IMR-90 (cell line): ENCODE measurements at regions not wholly inside any gene's neighbourhood (a gene's known extent, or its start where the extent isn't known, plus 50 kb on each side); places are given as distances from the start of the nearest gene placed in this dataset.

Source experiments
- ATAC-seq: fragments of 200-7000 bp; cut with Tn5 transposase; 2 replicates; pipeline ENCODE4 v1.9.1; 2020; ENCODE audit warnings: low read depth, mild to moderate bottlenecking, moderate library complexity
- BruUV-seq: library from RNA; stranded (reverse); fragments of 400-500 nt; replicated peaks from 2 replicates; lab custom pipeline; 2021; lab: Mats Ljungman, UMichigan
- CTCF ChIA-PET: fragments of 300-600 bp; formaldehyde crosslinking; extraction: SDS; loops from one replicate; lab custom pipeline; 2021; ENCODE audit warnings: antibody characterized with exemption; lab: Yijun Ruan, JAX
- POLR2A ChIA-PET: fragments of 300-600 bp; sonication (Branson Sonifier 250); formaldehyde crosslinking; loops from one replicate; lab custom pipeline; 2022; ENCODE audit warnings: antibody characterized with exemption; ENCODE audit not compliant: unreplicated experiment; lab: Charles Lee
- DNase-seq: peaks from one replicate; pipeline ENCODE4 v3.0.0; 2013
- H2AFZ ChIP-seq: replicated peaks from 2 replicates; pipeline ENCODE3; 2013; ENCODE audit warnings: low read length, mild to moderate bottlenecking; ENCODE audit not compliant: poor library complexity
- H2AK5ac ChIP-seq: 2 replicates; pipeline ENCODE4 v1.6.1; 2013; ENCODE audit warnings: low read depth, low read length, inconsistent platforms
- H2AK9ac ChIP-seq: replicated peaks from 2 replicates; pipeline ENCODE3; 2013; ENCODE audit warnings: mild to moderate bottlenecking, low read depth, low read length, moderate library complexity; ENCODE audit not compliant: poor library complexity
- H2BK120ac ChIP-seq: 2 replicates; pipeline ENCODE4 v1.6.1; 2013; ENCODE audit warnings: low read depth, low read length, inconsistent platforms
- H2BK15ac ChIP-seq: 3 replicates; pipeline ENCODE4 v1.6.1; 2013; ENCODE audit warnings: low read depth, low read length, inconsistent platforms
- H2BK20ac ChIP-seq: 2 replicates; pipeline ENCODE4 v1.6.1; 2013; ENCODE audit warnings: low read depth, mild to moderate bottlenecking, inconsistent platforms, low read length, moderate library complexity
- H2BK5ac ChIP-seq: 2 replicates; pipeline ENCODE4 v1.6.1; 2013; ENCODE audit warnings: mild to moderate bottlenecking, low read depth, low read length, inconsistent platforms; ENCODE audit not compliant: poor library complexity, severe bottlenecking
- H3K14ac ChIP-seq: replicated peaks from 2 replicates; pipeline ENCODE4 v1.6.1; 2013; ENCODE audit warnings: low read depth, low read length, inconsistent platforms
- H3K18ac ChIP-seq: 2 replicates; pipeline ENCODE4 v1.6.1; 2013; ENCODE audit warnings: low read depth, low read length, control low read depth
- H3K23ac ChIP-seq: 2 replicates; pipeline ENCODE4 v1.6.1; 2013; ENCODE audit warnings: low read depth, low read length, inconsistent platforms
- H3K27ac ChIP-seq: 2 replicates; pipeline ENCODE4 v1.5.1; 2013; ENCODE audit warnings: mild to moderate bottlenecking, control low read depth, low read length; ENCODE audit not compliant: insufficient read depth
- H3K27me3 ChIP-seq: 2 replicates; pipeline ENCODE4 v1.6.1; 2013; ENCODE audit warnings: low read length; ENCODE audit not compliant: control insufficient read depth, insufficient read depth
- H3K36me3 ChIP-seq: 2 replicates; pipeline ENCODE4 v1.6.1; 2013; ENCODE audit warnings: low read length, mixed read lengths; ENCODE audit not compliant: control insufficient read depth, insufficient read depth
- H3K4ac ChIP-seq: 2 replicates; pipeline ENCODE4 v1.6.1; 2013; ENCODE audit warnings: low read depth, low read length, inconsistent platforms
- H3K4me1 ChIP-seq: 2 replicates; pipeline ENCODE4 v1.6.1; 2013; ENCODE audit warnings: low read length, mixed read lengths; ENCODE audit not compliant: control insufficient read depth, insufficient read depth
- H3K4me2 ChIP-seq: 2 replicates; pipeline ENCODE4 v1.6.1; 2013; ENCODE audit warnings: low read depth, mild to moderate bottlenecking, control low read depth, low read length, moderate library complexity
- H3K4me3 ChIP-seq: 2 replicates; pipeline ENCODE4 v1.5.1; 2013; ENCODE audit warnings: low read depth, mild to moderate bottlenecking, control low read depth, low read length, moderate library complexity; ENCODE audit not compliant: insufficient read depth
- H3K56ac ChIP-seq: 2 replicates; pipeline ENCODE4 v1.6.1; 2013; ENCODE audit warnings: low read length, inconsistent platforms; ENCODE audit not compliant: insufficient read depth; ENCODE audit errors: extremely low read depth
- H3K79me1 ChIP-seq, 2 experiments: 2 replicates each; pipeline ENCODE4 v1.6.1; 2013; ENCODE audit warnings: low read length in 2 of 2, inconsistent platforms in 1 of 2, low read depth in 1 of 2
- H3K9ac ChIP-seq: 2 replicates; pipeline ENCODE4 v1.6.1; 2013; ENCODE audit warnings: low read depth, low read length, control low read depth
- H3K9me1 ChIP-seq: 2 replicates; pipeline ENCODE4 v1.6.1; 2013; ENCODE audit warnings: low read length, inconsistent platforms; ENCODE audit not compliant: insufficient read depth
- H3K9me3 ChIP-seq: 2 replicates; pipeline ENCODE4 v1.6.1; 2013; ENCODE audit warnings: low read length; ENCODE audit not compliant: control insufficient read depth, insufficient read depth
- H4K20me1 ChIP-seq: 2 replicates; pipeline ENCODE4 v1.6.1; 2013; ENCODE audit warnings: low read length, inconsistent platforms; ENCODE audit not compliant: insufficient read depth
- H4K5ac ChIP-seq: 2 replicates; pipeline ENCODE4 v1.6.1; 2013; ENCODE audit warnings: mild to moderate bottlenecking, low read depth, low read length, control low read depth
- H4K8ac ChIP-seq, 2 experiments: 2 replicates each; pipeline ENCODE4 v1.6.1; 2013; ENCODE audit warnings: low read depth in 2 of 2, low read length in 2 of 2, control low read depth in 1 of 2, inconsistent platforms in 1 of 2
- H4K91ac ChIP-seq: 2 replicates; pipeline ENCODE4 v1.6.1; 2013; ENCODE audit warnings: low read depth, low read length, inconsistent platforms; ENCODE audit not compliant: insufficient read depth
- BHLHE40 ChIP-seq: fragments of 150-350 bp; IDR thresholded peaks from 2 replicates; pipeline ENCODE4 v1.6.1; 2016; ENCODE audit warnings: mild to moderate bottlenecking, low read depth, low read length
- CEBPB ChIP-seq: IDR thresholded peaks from 2 replicates; pipeline ENCODE4 v1.6.1; 2012; ENCODE audit warnings: low read depth, low read length, improper control_type of control experiment
- CHD1 ChIP-seq: IDR thresholded peaks from 2 replicates; pipeline ENCODE4 v1.6.1; 2012; ENCODE audit warnings: low read depth, low read length, improper control_type of control experiment
- ELK1 ChIP-seq: fragments of 150-350 bp; IDR thresholded peaks from 2 replicates; pipeline ENCODE4 v1.6.1; 2016; ENCODE audit warnings: low read depth, mild to moderate bottlenecking, low read length, moderate library complexity, borderline replicate concordance
- MAFK ChIP-seq: IDR thresholded peaks from 2 replicates; pipeline ENCODE4 v1.6.1; 2012; ENCODE audit warnings: low read depth, low read length, improper control_type of control experiment
- MAZ ChIP-seq: IDR thresholded peaks from 2 replicates; pipeline ENCODE4 v1.6.1; 2012; ENCODE audit warnings: low read depth, mild to moderate bottlenecking, low read length, improper control_type of control experiment, moderate library complexity, borderline replicate concordance
- NFE2L2 ChIP-seq: fragments of 150-350 bp; IDR thresholded peaks from 2 replicates; pipeline ENCODE4 v1.6.1; 2016; ENCODE audit warnings: low read depth, mild to moderate bottlenecking, low read length
- RCOR1 ChIP-seq: IDR thresholded peaks from 2 replicates; pipeline ENCODE4 v1.6.1; 2012; ENCODE audit warnings: mild to moderate bottlenecking, low read length, improper control_type of control experiment; ENCODE audit not compliant: insufficient replicate concordance
- WGBS, 2 experiments: methylation state at CpG; one replicate each; pipeline versions ENCODE4 v1.1.5 to v1.1.7; 2013; ENCODE audit warnings: missing lambda C conversion rate in 2 of 2; ENCODE audit not compliant: insufficient read length in 1 of 2; ENCODE audit errors: extremely low coverage in 2 of 2; 5-methylcytosine and 5-hydroxymethylcytosine counted together
- dilution Hi-C: fragments of 300-500 bp; cut with HindIII; formaldehyde crosslinking; loops from one replicate; pipeline ENCODE4 v1.14.3; 2018; ENCODE audit warnings: low sequenced_read_pairs; ENCODE audit not compliant: unreplicated experiment
- in situ Hi-C: fragments of 300-500 bp; cut with MboI; formaldehyde crosslinking; loops from 3 replicates; pipeline ENCODE4 v1.14.3; 2019; ENCODE audit warnings: low sequenced_read_pairs, inconsistent platforms, mixed read lengths
- intact Hi-C: fragments of 100-400 bp; cut with micrococcal nuclease; formaldehyde crosslinking; loops from 2 replicates; pipeline ENCODE4 v1.10.0; 2022

GRCh38 chr3:66603151-66603611 is 102.4 kb upstream of the LRIG1 start:
- no peak overlapping the region for H3K4me3 ChIP-seq
- H3K4me1 ChIP-seq, result peaks cover 3% of the 10 kb centered on the region
- peak overlapping the region; percentile 37; the same call in 1 of the 3 replicates for H2BK15ac ChIP-seq
- dilution Hi-C loops (no loop called here), in situ Hi-C loops (no loop called here), intact Hi-C loops (no loop called here)
- no peak overlapping the region for H3K23ac ChIP-seq
- H3K79me1 ChIP-seq, result no peaks in the 10 kb centered on the region
- H3K27ac ChIP-seq, result no peak overlapping the region
- 0 out of 2 replicates have a peak overlapping the region, but pooled peaks have one; percentile 29 for H2BK20ac ChIP-seq
- no peak overlapping the region for H4K8ac ChIP-seq
- DNase-seq (no peak), ATAC-seq (no peak)
- H2AK5ac ChIP-seq, result no peak overlapping the region
- no TSS peak for BruUV-seq
- ChIA-PET POLR2A (no interaction called here), CTCF (no interaction called here)
- H3K14ac ChIP-seq, result no peak overlapping the region
- no peaks in the 10 kb centered on the region for H3K9me3 ChIP-seq
- no peak for TF ChIP-seq RCOR1
- TF ChIP-seq CEBPB, result no peak
- no peak for TF ChIP-seq ELK1
- no peak for TF ChIP-seq BHLHE40
- TF ChIP-seq CHD1, result no peak
- TF ChIP-seq MAZ, result no peak
- no peak for TF ChIP-seq MAFK
- TF ChIP-seq NFE2L2, result no peak
- H4K5ac ChIP-seq, result no peak overlapping the region
- H2BK5ac ChIP-seq, result no peak overlapping the region
- H3K9ac ChIP-seq, result no peak overlapping the region
- no peak overlapping the region for H2AFZ ChIP-seq
- H4K91ac ChIP-seq, result no peak overlapping the region
- no peak overlapping the region for H3K4ac ChIP-seq
- no peaks in the 10 kb centered on the region for H4K20me1 ChIP-seq
- no peaks in the 10 kb centered on the region for H3K36me3 ChIP-seq
- H3K4me2 ChIP-seq, result no peak overlapping the region
- H2BK120ac ChIP-seq, result no peak overlapping the region
- H3K56ac ChIP-seq, result no peak overlapping the region
- H2AK9ac ChIP-seq, result no peak overlapping the region
- WGBS, 2 experiments, result no CpG with 5 or more reads among the region's 4 CpGs
- H3K27me3 ChIP-seq, result no peaks in the 10 kb centered on the region
- no peak overlapping the region for H3K18ac ChIP-seq
- H3K9me1 ChIP-seq, result no peaks in the 10 kb centered on the region
